ENCODE measurements at regions not wholly inside any gene's neighbourhood (a gene's known extent, or its start where the extent isn't known, plus 50 kb on each side); places are given as distances from the start of the nearest gene placed in this dataset.

- TF ChIP-seq CTCF (IDR thresholded peaks at IDR 0.05) (no peak), POLR2AphosphoS5 (IDR thresholded peaks at IDR 0.05; ENCODE audit: insufficient read depth in 1 of 2, low read depth in 1 of 2) (no peak), POLR2A (IDR thresholded peaks at IDR 0.05) (no peak)
Measured at GRCh38 chr22:27558658-27559371, 242.7 kb downstream of the MN1 start.

All from vagina (tissue), 2 donors.